ENCODE measurements at regions not wholly inside any gene's neighbourhood (a gene's known extent, or its start where the extent isn't known, plus 50 kb on each side); places are given as distances from the start of the nearest gene placed in this dataset.

GRCh38 chr13:39943711-39944110, 288.2 kb downstream of the COG6 start:
- TF ChIP-seq, protein P1, sequence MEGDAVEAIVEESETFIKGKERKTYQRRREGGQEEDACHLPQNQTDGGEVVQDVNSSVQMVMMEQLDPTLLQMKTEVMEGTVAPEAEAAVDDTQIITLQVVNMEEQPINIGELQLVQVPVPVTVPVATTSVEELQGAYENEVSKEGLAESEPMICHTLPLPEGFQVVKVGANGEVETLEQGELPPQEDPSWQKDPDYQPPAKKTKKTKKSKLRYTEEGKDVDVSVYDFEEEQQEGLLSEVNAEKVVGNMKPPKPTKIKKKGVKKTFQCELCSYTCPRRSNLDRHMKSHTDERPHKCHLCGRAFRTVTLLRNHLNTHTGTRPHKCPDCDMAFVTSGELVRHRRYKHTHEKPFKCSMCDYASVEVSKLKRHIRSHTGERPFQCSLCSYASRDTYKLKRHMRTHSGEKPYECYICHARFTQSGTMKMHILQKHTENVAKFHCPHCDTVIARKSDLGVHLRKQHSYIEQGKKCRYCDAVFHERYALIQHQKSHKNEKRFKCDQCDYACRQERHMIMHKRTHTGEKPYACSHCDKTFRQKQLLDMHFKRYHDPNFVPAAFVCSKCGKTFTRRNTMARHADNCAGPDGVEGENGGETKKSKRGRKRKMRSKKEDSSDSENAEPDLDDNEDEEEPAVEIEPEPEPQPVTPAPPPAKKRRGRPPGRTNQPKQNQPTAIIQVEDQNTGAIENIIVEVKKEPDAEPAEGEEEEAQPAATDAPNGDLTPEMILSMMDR (IDR thresholded peaks at IDR 0.05; ENCODE audit: insufficient read depth, low read depth, low read length) = no peak
- no peak for TF ChIP-seq EZH2 (IDR thresholded peaks at IDR 0.05; ENCODE audit: insufficient read depth, low read length)

Measured in astrocyte (in vitro differentiated cells and primary cell).